ENCODE measurements at regions not wholly inside any gene's neighbourhood (a gene's known extent, or its start where the extent isn't known, plus 50 kb on each side); places are given as distances from the start of the nearest gene placed in this dataset.
"Not testable (repeated sequence)": the region's sequence is repeated elsewhere in the genome, so short reads cannot be mapped to it uniquely, and the experiment has no call there.

DNA sequence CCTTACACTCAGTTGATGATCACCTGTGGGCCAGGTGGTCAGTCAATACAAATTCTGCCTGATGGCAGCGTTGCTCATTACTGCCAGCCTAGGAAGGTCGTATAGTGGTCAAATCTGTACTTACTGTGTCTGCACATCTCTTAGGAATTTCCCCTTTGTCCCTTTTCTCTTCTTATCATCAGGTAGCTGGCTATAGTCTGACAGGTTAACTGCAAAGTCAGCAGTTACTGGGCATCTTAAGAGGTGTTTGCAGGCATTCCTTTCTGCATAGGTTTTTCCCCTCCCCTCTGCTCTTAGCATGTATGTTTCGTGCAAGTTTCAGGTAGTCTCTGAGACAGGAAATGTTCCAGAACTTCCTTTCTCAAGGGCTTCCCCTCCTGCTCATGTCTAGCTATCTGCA lies 298.7 kb downstream of the LRRIQ3 start:
- Mint-ChIP-seq H3K36me3 (no peaks in the 10 kb centered on the region), H3K4me3 (no peak overlapping the region), H3K27ac (no peak overlapping the region)

DNA sequence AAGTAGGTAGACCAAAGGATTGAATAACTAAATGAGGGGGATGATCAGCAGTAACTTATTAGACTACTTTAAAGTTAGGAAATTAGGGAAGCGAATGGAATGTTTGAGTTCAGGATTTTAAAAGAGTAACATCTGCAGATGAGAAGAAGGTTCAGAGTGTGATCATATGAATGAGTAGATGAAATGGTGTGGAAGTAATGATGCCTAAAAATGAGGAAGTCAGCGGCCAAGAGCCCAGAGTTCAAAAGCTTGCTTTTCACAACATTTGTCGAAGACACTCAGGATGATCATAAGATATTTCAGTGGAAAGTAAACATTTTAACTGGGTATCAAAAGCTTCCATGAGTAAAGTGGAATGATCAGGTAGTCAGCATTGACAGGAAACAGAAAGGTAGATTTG lies 299.4 kb downstream of the LRRIQ3 start:
- Mint-ChIP-seq H3K9me3 (no peaks in the 10 kb centered on the region), H3K4me1 (no peaks in the 10 kb centered on the region), H3K27me3 (no peaks in the 10 kb centered on the region), H3K27ac (no peak overlapping the region), H3K36me3 (no peaks in the 10 kb centered on the region), H3K4me3 (no peak overlapping the region)
- DNase-seq (no peak), ATAC-seq (ENCODE audit: low read depth) (no peak)
- POLR2A ChIA-PET = no interaction called here

More for the DNA sequence above, 298.7 kb downstream of the LRRIQ3 start:
- no peak for DNase-seq
- POLR2A ChIA-PET = no interaction called here
- Mint-ChIP-seq H3K4me1 (no peaks in the 10 kb centered on the region), H3K27me3 (no peaks in the 10 kb centered on the region), H3K9me3 (no peaks in the 10 kb centered on the region)
- ATAC-seq (ENCODE audit: low read depth) = no peak

DNA sequence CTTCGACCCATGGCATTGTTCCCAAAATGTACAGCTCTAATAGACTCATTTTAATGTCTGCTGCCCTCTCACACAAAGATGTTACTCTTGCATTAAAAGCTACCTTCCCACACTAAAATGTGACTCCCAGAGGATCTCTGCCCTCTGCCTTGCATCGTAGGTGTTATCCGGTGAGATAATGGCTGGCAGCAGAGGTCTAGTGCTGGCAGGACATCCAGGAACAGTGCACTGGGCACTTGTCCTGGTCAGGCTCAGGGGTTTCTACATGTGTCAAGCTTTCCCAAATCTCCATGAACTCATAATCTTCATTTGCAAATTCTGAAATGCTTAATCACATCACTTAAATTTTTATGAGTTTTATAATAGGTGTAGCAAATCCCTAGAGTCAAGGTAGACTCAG lies 310.6 kb downstream of the LRRIQ3 start:
- Mint-ChIP-seq H3K27ac (no peak overlapping the region), H3K36me3 (no peaks in the 10 kb centered on the region), H3K4me1 (no peaks in the 10 kb centered on the region), H3K9me3 (no peaks in the 10 kb centered on the region), H3K27me3 (no peaks in the 10 kb centered on the region), H3K4me3 (no peak overlapping the region)
- DNase-seq (no peak), ATAC-seq (ENCODE audit: low read depth) (no peak)
- POLR2A ChIA-PET = no interaction called here

DNA sequence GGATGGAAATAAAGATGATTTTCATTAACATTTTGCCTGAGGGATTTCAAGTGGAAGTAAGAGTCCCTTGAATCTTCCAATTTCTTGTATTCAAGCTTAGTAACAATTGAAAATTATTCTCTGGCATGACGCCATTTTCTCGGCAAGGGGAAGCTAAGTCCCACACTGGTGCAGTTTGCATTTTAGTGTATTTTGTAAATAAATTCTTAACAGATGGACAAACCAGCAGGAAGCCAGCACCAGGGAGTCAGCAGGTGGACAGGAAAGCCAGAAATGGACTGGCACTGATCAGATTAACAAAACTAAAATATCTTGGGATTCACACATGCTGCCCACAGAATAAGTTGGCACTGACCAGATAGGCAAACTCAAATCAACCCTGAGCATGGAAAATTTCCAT lies 311.3 kb downstream of the LRRIQ3 start:
- H3K36me3 Mint-ChIP-seq = no peaks in the 10 kb centered on the region
- H3K4me3 Mint-ChIP-seq = no peak overlapping the region
- POLR2A ChIA-PET = no interaction called here
- no peaks in the 10 kb centered on the region for H3K9me3 Mint-ChIP-seq
- H3K4me1 Mint-ChIP-seq = no peaks in the 10 kb centered on the region
- no peak overlapping the region for H3K27ac Mint-ChIP-seq
- DNase-seq = no peak
- no peaks in the 10 kb centered on the region for H3K27me3 Mint-ChIP-seq
- no peak for ATAC-seq (ENCODE audit: low read depth)

DNA sequence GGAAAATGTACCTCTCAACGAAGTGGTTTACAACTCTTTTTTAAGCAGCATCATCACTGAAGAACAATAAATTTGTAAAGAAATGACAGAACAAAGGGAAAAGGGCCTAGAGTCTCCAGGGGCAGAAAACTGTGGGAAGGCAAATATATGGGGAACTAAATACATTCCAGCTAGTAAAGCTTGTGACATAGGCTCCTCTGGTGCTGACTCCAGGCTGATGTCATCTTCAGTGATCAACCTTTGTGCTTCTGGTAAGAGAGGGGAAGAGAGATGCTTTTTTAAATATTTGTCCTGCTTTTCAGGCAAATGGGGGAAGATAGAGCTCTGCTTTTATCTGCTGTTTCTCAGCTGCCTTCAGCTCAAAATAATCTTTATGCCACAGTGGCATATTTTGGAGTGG lies 323.2 kb downstream of the LRRIQ3 start:
- no peak for DNase-seq

DNA sequence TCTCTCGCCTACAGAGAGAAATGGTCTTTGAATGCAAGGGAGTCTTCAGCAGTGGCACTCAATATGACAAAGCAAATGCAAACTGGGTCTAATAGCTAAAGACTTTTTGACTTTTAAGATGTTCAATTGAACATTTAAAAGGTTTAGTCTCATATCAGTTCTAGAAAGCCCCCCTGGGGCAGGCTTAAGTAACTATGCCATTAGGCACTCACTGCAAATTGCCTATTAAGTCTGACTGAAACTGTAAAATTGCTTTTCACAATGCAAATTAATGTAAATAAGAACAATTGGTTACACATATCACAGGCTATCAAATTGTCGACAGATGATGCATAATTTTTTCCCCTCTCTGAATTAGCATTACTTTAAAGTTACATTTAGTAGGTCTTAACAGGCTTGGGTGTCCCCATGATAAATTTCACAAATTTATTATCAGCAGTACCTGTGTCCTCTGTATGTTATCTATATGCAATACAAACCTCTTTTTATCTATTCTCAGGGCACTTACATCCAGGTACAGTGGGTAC lies 329.1 kb downstream of the LRRIQ3 start:
- DNase-seq (no peak), ATAC-seq (ENCODE audit: low read depth) (no peak)
- H3K9me3 Mint-ChIP-seq = no peaks in the 10 kb centered on the region
- no peaks in the 10 kb centered on the region for H3K27me3 Mint-ChIP-seq
- POLR2A ChIA-PET = no interaction called here
- H3K36me3 Mint-ChIP-seq = no peaks in the 10 kb centered on the region
- no peaks in the 10 kb centered on the region for H3K4me1 Mint-ChIP-seq
- H3K4me3 Mint-ChIP-seq = no peak overlapping the region
- H3K27ac Mint-ChIP-seq = no peak overlapping the region

More for the DNA sequence above, 323.2 kb downstream of the LRRIQ3 start:
- H3K9me3 Mint-ChIP-seq = no peaks in the 10 kb centered on the region
- no peaks in the 10 kb centered on the region for H3K4me1 Mint-ChIP-seq
- H3K27ac Mint-ChIP-seq = no peak overlapping the region
- H3K27me3 Mint-ChIP-seq = peaks cover 2% of the 10 kb centered on the region
- POLR2A ChIA-PET = no interaction called here
- no peaks in the 10 kb centered on the region for H3K36me3 Mint-ChIP-seq
- H3K4me3 Mint-ChIP-seq = no peak overlapping the region
- no peak for ATAC-seq (ENCODE audit: low read depth)

DNA sequence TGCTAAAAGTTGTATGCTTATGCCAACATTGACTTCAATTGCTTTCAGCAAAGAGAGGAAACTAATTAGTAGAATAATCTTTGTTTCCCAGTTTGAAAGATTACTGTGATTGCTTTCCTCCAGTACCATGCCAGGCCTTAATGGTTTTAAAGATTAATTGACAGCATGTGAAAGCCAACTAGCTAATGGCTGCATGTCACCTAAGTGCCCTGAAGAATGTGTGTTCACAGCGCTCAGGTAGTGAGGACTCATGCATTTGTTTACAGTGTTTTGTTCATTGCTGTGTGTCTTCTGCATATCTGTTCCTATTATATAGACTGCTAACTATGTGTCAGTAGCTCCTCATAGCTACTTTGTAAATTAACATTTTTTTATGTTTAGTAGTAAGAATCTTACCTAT lies 335.6 kb downstream of the LRRIQ3 start:
- H3K4me3 Mint-ChIP-seq = no peak overlapping the region
- POLR2A ChIA-PET = no interaction called here
- ATAC-seq (ENCODE audit: low read depth) (no peak), DNase-seq (no peak)
- H3K27me3 Mint-ChIP-seq = no peaks in the 10 kb centered on the region
- H3K36me3 Mint-ChIP-seq = no peaks in the 10 kb centered on the region
- no peak overlapping the region for H3K27ac Mint-ChIP-seq
- no peaks in the 10 kb centered on the region for H3K9me3 Mint-ChIP-seq
- no peaks in the 10 kb centered on the region for H3K4me1 Mint-ChIP-seq

DNA sequence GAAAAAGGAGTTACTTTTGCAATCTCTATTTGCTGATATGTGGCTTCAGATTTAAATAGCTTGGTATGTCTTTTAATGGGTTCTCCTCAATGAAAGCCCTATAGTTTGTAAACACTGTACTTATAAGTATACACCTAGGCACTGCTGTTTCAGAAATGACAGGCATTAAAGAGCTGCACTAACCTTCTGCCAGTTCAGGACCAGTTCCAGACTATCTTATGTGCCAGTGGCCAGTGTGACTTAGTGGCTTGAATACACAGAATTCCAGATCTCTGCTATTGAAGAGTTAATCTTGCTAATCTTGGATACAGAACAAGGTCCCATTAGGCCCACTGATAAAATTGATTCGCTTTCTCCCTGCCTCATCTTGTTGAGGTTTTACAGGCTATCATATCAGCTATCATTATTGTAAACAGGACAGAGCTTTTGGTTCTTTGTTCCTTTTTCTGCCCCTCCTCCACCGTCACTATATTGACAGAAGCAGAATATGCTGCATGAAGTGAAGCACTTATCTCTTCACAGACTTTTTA lies 337.5 kb downstream of the LRRIQ3 start:
- no peaks in the 10 kb centered on the region for H3K9me3 Mint-ChIP-seq
- H3K27ac Mint-ChIP-seq = no peak overlapping the region

DNA sequence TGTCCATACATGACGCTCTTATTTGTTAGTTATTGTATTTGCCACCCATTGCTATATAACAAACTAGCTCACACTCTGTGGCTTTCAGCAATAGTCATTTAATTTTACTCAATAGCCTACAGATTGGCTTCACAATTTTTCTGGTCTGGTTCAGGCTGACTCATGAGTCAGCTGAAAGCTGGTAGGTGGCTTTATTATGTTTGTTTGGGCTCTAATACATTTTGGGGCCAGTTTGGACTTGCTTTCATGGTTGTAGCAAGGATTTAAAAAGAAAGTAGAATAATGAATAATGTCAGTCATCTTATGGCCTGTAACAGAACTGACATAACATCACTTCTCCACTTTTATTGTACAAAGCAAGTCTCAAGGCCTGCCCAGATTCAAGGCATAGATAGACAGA lies 338.7 kb downstream of the LRRIQ3 start:
- Mint-ChIP-seq H3K36me3 (no peaks in the 10 kb centered on the region), H3K4me1 (no peaks in the 10 kb centered on the region), H3K27me3 (no peaks in the 10 kb centered on the region), H3K9me3 (no peaks in the 10 kb centered on the region), H3K4me3 (no peak overlapping the region), H3K27ac (no peak overlapping the region)
- ATAC-seq (ENCODE audit: low read depth) (no peak), DNase-seq (no peak)
- POLR2A ChIA-PET = no interaction called here

More for the DNA sequence above, 337.5 kb downstream of the LRRIQ3 start:
- H3K4me3 Mint-ChIP-seq = no peak overlapping the region
- no peaks in the 10 kb centered on the region for H3K4me1 Mint-ChIP-seq
- H3K27me3 Mint-ChIP-seq = no peaks in the 10 kb centered on the region
- no peak for DNase-seq
- POLR2A ChIA-PET = no interaction called here
- no peaks in the 10 kb centered on the region for H3K36me3 Mint-ChIP-seq
- no peak for ATAC-seq (ENCODE audit: low read depth)

DNA sequence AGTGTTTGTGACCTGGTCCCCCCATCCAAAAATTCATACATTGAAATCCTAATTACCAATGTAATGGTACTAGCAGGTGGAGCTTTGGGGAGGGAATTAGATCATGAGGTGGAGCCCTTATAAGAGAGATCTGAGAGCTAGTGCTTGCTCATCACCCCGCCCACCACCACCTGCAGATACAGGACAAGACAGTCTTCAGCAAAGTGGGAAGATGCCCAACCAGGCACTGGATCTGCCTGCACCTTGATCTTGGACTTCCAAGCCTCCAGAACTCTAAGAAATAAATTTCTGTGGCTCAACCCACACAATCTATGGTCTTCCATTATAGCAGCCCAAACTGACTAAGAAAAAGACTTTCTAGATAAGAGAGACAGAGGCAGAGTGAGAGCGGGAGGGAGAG lies 343.4 kb downstream of the LRRIQ3 start:
- no peak for ATAC-seq (ENCODE audit: low read depth)
- no peaks in the 10 kb centered on the region for H3K9me3 Mint-ChIP-seq
- H3K4me1 Mint-ChIP-seq = no peaks in the 10 kb centered on the region
- H3K4me3 Mint-ChIP-seq = no peak overlapping the region
- no peaks in the 10 kb centered on the region for H3K36me3 Mint-ChIP-seq
- H3K27me3 Mint-ChIP-seq = no peaks in the 10 kb centered on the region
- H3K27ac Mint-ChIP-seq = no peak overlapping the region
- DNase-seq = no peak
- POLR2A ChIA-PET = no interaction called here

DNA sequence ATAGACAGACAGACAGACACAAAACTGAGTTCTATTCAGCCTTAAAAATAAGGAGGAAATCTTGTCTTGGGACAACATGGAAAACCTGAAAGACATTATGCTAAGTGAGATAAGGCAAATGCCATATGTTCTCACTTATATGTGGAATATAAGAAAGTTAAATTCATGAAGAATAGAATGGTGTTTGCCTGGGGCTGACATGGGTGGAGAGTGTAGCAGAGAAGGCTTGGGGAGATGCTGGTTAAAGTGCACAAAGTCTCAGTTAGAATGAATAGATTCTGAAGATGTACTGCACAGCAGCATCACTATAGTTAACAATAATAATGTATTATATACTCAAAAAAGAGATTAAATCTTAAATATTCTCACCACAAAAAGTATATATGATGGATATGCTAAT lies 355.5 kb downstream of the LRRIQ3 start:
- Mint-ChIP-seq H3K27ac (no peak overlapping the region), H3K4me3 (no peak overlapping the region), H3K4me1 (no peaks in the 10 kb centered on the region), H3K27me3 (no peaks in the 10 kb centered on the region), H3K9me3 (no peaks in the 10 kb centered on the region), H3K36me3 (no peaks in the 10 kb centered on the region)
- POLR2A ChIA-PET = no interaction called here
- DNase-seq (no peak), ATAC-seq (ENCODE audit: low read depth) (no peak)

DNA sequence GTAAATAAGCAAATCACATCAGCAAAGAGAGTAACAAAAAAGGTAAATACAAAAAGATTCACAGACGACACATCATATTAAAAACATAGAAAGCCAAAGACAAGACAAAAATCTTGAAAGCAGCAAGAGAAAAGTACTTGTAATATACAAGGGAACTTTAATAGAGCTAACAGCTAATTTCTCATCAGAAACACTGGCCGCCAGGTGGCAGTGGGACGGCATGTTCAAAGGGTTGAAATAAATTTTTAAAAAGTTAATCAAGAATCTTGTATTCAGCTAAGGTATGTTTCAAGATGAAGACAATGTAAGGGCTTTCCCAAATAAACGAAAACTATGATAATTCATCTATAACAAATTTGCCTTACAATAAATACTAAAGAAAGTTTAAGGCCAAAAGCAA lies 358.1 kb downstream of the LRRIQ3 start:
- Mint-ChIP-seq H3K36me3 (no peaks in the 10 kb centered on the region), H3K27me3 (no peaks in the 10 kb centered on the region), H3K27ac (no peak overlapping the region), H3K9me3 (no peaks in the 10 kb centered on the region), H3K4me3 (no peak overlapping the region), H3K4me1 (no peaks in the 10 kb centered on the region)
- no peak for DNase-seq
- POLR2A ChIA-PET = no interaction called here
- ATAC-seq (ENCODE audit: low read depth) = no peak

DNA sequence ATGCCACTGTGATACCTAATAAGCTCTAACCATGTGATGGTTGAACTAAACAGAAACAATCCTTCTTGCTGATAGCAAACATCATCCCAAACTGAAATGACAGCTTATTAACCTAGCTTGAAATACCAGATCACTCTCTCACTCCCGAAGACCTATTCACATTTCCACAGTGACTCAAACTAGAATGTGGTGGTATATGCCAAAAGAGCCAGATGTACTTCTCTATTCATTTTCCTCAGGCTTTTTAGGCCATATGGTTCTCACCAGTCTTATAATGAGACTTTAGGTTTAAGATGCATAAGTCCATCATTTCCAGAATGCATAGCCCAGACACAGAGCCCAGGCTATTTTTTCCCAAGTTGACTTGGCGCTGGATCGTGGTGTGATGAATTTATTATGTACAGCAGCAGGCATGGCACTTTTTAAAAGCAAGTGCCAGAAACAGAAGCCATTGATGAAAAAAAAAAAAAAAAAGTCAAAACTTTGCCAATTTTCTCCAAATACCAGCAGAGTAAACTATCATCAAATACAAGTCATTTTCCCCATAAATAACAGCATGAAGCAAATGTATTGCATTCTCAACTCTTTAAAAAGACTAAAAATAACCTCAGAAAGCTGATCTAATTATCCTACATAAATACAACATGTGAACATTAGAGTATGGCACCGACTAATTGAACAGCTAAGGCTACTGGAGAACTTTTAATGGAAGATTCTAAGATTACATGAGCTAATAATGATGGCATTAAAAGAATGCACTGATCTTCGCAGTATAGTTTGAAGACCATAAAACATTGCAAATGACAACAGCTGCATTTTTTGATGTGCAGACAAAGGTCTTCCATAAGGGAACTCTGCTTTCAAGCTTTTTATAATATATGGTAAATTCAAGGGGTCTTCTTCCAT lies 365.4 kb downstream of the LRRIQ3 start:
- Mint-ChIP-seq H3K27ac (no peak overlapping the region), H3K4me1 (no peaks in the 10 kb centered on the region), H3K4me3 (no peak overlapping the region), H3K36me3 (no peaks in the 10 kb centered on the region), H3K27me3 (no peaks in the 10 kb centered on the region), H3K9me3 (no peaks in the 10 kb centered on the region)
- DNase-seq = no peak
- ATAC-seq (ENCODE audit: low read depth) = no peak
- POLR2A ChIA-PET = no interaction called here

DNA sequence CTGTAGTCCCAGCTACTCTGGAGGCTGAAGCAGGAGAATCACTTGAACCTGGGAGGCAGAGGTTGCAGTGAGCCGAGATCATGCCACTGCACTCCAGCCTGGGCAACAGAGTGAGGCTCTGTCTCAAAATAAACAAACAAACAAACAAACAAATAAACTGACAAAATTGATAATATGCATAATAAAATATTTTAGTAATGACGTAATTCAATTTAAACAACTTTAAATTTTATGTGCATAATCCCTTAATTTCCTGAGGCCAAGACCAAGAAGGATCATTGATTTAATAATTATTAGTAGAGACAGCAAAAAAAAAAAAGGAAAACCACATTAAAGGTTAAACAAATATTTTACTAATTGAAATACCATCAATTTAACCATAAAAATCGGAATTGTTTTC lies 370.7 kb downstream of the LRRIQ3 start:
- H3K27me3 Mint-ChIP-seq; H3K4me1 Mint-ChIP-seq; DNase-seq; POLR2A ChIA-PET; ATAC-seq (ENCODE audit: low read depth); H3K27ac Mint-ChIP-seq; H3K36me3 Mint-ChIP-seq; H3K9me3 Mint-ChIP-seq; H3K4me3 Mint-ChIP-seq: not testable (repeated sequence)

All from activated naive CD8-positive, alpha-beta T cell treated with anti-CD3 and anti-CD28 coated beads, Interleukin-2, amount 10 ng/mL, durations not matched to agents 7 days and 5 days (primary cell).